ENCODE measurements at regions not wholly inside any gene's neighbourhood (a gene's known extent, or its start where the extent isn't known, plus 50 kb on each side); places are given as distances from the start of the nearest gene placed in this dataset.

GRCh38 chr12:58306266-58307000 is 365.1 kb downstream of the ATP23 start:
- no peaks in the 10 kb centered on the region for H3K36me3 ChIP-seq (replicated peaks in 1 of 2; ENCODE audit: control insufficient read depth in 1 of 2, insufficient read depth in 2 of 2, low read length in 2 of 2)
- no peak overlapping the region for H2AFZ ChIP-seq (ENCODE audit: insufficient read depth, low read depth, low read length, poor library complexity, severe bottlenecking)
- H3K79me2 ChIP-seq (ENCODE audit: insufficient read depth, low read length), result no peaks in the 10 kb centered on the region
- H3K4me1 Mint-ChIP-seq, result no peaks in the 10 kb centered on the region
- H3K9me3 ChIP-seq (replicated peaks in 1 of 2; ENCODE audit: control insufficient read depth in 1 of 2, insufficient read depth in 1 of 2, low read length in 2 of 2), result no peaks in the 10 kb centered on the region
- H3K27me3 ChIP-seq (ENCODE audit: control insufficient read depth in 2 of 2, insufficient read depth in 2 of 2, low read length in 2 of 2), result no peaks in the 10 kb centered on the region
- peaks cover 0 to 7% (median 0%) of the 10 kb centered on the region in 7 donors for H3K9me3 Mint-ChIP-seq
- intact Hi-C loops (cut with micrococcal nuclease), result no loop called here
- H3K9ac ChIP-seq (ENCODE audit: insufficient read depth, low read length, poor library complexity, severe bottlenecking), result no peak overlapping the region
- H3K27ac ChIP-seq (ENCODE audit: low read depth in 1 of 2, low read length in 2 of 2), result no peak overlapping the region
- no peak overlapping the region for H3K4me2 ChIP-seq (replicated peaks; ENCODE audit: extremely low read depth, low read length, poor library complexity, severe bottlenecking)
- no peaks in the 10 kb centered on the region for H3K4me1 ChIP-seq (ENCODE audit: control insufficient read depth in 1 of 2, insufficient read depth in 2 of 2, low read length in 2 of 2)
- TF ChIP-seq, protein P1, sequence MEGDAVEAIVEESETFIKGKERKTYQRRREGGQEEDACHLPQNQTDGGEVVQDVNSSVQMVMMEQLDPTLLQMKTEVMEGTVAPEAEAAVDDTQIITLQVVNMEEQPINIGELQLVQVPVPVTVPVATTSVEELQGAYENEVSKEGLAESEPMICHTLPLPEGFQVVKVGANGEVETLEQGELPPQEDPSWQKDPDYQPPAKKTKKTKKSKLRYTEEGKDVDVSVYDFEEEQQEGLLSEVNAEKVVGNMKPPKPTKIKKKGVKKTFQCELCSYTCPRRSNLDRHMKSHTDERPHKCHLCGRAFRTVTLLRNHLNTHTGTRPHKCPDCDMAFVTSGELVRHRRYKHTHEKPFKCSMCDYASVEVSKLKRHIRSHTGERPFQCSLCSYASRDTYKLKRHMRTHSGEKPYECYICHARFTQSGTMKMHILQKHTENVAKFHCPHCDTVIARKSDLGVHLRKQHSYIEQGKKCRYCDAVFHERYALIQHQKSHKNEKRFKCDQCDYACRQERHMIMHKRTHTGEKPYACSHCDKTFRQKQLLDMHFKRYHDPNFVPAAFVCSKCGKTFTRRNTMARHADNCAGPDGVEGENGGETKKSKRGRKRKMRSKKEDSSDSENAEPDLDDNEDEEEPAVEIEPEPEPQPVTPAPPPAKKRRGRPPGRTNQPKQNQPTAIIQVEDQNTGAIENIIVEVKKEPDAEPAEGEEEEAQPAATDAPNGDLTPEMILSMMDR (IDR thresholded peaks at IDR 0.05), result no peak
- H4K20me1 ChIP-seq (ENCODE audit: insufficient read depth, low read length), result no peaks in the 10 kb centered on the region
- no peaks in the 10 kb centered on the region for H3K27me3 Mint-ChIP-seq (ENCODE audit: low read depth in 3 of 3)
- H3K4me3 Mint-ChIP-seq, result no peak overlapping the region
- H3K27ac Mint-ChIP-seq, result no peak overlapping the region
- no peak overlapping the region for H3K4me3 ChIP-seq (replicated peaks in 1 of 3; ENCODE audit: low read depth in 2 of 3, low read length in 3 of 3)
- H3K36me3 Mint-ChIP-seq, result no peaks in the 10 kb centered on the region
- no CpG with 5 or more reads among the region's 1 CpG for WGBS (ENCODE audit: insufficient coverage)
- no peak for DNase-seq

DNA sequence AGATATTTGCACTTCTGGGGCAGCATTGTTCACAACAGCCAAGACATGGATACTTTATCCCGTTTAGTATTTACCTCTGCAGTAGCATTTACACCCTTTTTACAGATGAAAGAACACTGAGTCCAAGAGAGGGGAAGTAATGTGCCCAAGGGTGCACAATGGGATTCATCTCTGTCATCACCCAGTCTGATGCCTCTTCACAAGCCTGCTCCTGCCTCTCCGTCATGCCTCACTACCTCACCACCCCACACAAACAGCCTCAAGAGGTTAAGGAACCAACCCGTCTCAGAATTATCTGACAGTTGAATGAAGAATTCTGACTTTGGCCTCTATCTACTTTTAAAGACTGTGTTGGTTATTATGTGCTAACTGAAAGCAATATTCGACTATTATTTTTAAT is 368.4 kb downstream of the ATP23 start:
- peaks cover 0 to 10% (median 2%) of the 10 kb centered on the region in 7 donors for H3K9me3 Mint-ChIP-seq
- Histone ChIP-seq H3K4me1 (ENCODE audit: control insufficient read depth in 1 of 2, insufficient read depth in 2 of 2, low read length in 2 of 2) (no peaks in the 10 kb centered on the region), H3K9me3 (replicated peaks in 1 of 2; ENCODE audit: control insufficient read depth in 1 of 2, insufficient read depth in 1 of 2, low read length in 2 of 2) (no peaks in the 10 kb centered on the region), H3K4me2 (replicated peaks; ENCODE audit: extremely low read depth, low read length, poor library complexity, severe bottlenecking) (no peak overlapping the region), H2AFZ (ENCODE audit: insufficient read depth, low read depth, low read length, poor library complexity, severe bottlenecking) (no peak overlapping the region), H3K27me3 (ENCODE audit: control insufficient read depth in 2 of 2, insufficient read depth in 2 of 2, low read length in 2 of 2) (no peaks in the 10 kb centered on the region), H4K20me1 (ENCODE audit: insufficient read depth, low read length) (no peaks in the 10 kb centered on the region), H3K9ac (ENCODE audit: insufficient read depth, low read length, poor library complexity, severe bottlenecking) (no peak overlapping the region), H3K27ac (ENCODE audit: low read depth in 1 of 2, low read length in 2 of 2) (no peak overlapping the region), H3K36me3 (replicated peaks in 1 of 2; ENCODE audit: control insufficient read depth in 1 of 2, insufficient read depth in 2 of 2, low read length in 2 of 2) (no peaks in the 10 kb centered on the region), H3K4me3 (replicated peaks in 1 of 3; ENCODE audit: low read depth in 2 of 3, low read length in 3 of 3) (no peak overlapping the region), H3K79me2 (ENCODE audit: insufficient read depth, low read length) (no peaks in the 10 kb centered on the region)
- no CpG with 5 or more reads among the region's 4 CpGs for WGBS (ENCODE audit: insufficient coverage)
- H3K27me3 Mint-ChIP-seq (ENCODE audit: low read depth in 3 of 3), result no peaks in the 10 kb centered on the region
- intact Hi-C loops (cut with micrococcal nuclease), result no loop called here
- H3K4me1 Mint-ChIP-seq, result no peaks in the 10 kb centered on the region
- H3K4me3 Mint-ChIP-seq, result no peak overlapping the region
- no peak for DNase-seq
- no peak overlapping the region for H3K27ac Mint-ChIP-seq
- TF ChIP-seq, protein P1 (IDR thresholded peaks at IDR 0.05), result no peak
- H3K36me3 Mint-ChIP-seq, result no peaks in the 10 kb centered on the region

Measured in CD14-positive monocyte (primary cell).